ENCODE measurements at regions not wholly inside any gene's neighbourhood (a gene's known extent, or its start where the extent isn't known, plus 50 kb on each side); places are given as distances from the start of the nearest gene placed in this dataset.
"Not testable (repeated sequence)": the region's sequence is repeated elsewhere in the genome, so short reads cannot be mapped to it uniquely, and the experiment has no call there.

DNA sequence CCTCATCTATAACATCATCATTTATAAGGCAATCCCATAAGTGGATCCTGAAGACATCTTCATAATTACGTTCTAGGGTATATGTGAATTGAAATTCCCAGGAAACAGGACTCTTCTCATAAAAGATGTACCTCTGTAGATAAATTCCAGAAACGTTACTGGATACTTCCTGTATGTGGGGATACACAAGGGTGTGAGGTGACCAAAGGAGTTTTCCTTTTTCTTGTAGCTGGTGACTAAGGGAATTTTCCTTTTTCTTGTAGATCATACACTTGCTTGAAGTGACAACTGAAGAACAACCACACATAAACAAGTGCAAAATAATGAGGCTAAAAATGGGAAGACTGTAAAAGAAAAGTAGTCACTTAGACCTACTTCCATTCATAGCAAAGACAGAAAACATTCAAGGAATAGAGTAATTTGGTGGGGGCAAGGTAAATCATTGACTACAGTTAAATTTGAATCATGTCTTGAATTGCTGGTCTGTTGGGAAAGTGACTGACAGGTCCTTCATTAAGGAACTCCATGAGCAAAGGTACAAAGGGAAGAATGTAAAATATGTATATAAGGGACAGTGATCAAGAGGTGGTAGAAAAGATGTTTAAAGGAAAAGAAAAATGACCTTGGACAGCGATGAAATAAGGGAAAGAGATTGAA, 53.2 kb upstream of the UBE2E3 start:
- DNase-seq (ENCODE audit: extremely low read depth, low read depth, low spot score): no peak

DNA sequence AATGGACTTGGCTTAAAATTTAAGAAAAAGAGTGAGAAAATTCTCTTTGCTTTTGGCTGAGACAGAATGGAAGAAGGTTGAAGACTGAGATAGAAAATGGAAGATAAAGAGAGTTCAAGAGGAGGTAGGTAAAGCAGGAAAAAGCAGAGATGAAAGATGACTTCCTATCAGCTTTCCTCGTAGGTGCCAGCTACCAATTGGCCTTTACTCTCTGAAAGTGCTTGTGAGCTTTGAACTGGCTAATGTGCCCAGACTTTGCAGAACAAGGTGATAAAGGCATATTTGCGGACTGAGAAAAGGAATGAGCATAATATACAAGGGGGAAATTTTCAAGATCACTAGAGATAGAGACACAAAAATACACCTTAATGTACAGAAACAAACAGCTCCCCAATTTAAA, 54.7 kb upstream of the UBE2E3 start:
- DNase-seq (ENCODE audit: extremely low read depth, low read depth, low spot score): no peak

GRCh38 chr2:180924063-180924462, 56.3 kb upstream of the UBE2E3 start:
- DNase-seq (ENCODE audit: extremely low read depth, low read depth, low spot score): no peak

DNA sequence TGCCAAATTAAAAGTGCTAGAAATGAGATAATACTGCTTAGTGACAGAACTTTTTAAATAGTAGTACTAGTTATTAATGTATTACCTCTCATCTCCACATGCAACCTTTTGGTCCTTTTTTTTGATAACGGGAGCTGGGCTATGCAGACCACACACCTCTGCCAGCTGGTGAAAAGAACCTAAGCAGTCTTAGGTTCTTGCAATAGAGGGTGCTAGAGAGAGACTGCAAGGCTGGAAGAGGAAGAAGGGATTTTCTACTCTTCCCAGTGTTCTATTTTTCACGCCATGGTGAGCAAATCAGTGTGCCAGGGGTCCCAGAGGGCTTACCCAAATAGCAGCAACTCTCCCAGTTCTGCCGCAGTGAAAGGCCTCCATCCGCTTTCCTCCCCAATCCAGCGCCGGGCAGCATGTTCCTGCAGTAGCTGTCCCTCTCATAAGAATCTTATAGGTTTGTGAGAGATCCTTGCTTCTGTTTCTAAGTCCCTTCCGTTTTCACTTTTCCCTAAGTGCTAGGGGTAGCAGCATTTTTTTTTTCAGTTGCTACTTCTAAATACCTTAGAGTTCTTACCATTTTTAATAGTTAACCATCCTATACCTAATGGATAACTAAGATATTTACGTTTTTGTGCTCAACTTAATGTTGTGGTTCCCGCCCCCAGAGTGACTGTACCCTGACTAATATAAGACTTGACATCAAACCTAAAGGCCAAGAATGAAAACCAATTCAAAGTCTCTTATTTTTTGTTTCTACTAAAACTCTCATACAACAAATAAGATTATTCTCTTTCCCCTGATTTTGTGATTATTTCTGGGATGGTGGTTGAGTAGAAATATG, 69.4 kb upstream of the UBE2E3 start:
- DNase-seq (ENCODE audit: extremely low read depth, low read depth, low spot score): no peak

DNA sequence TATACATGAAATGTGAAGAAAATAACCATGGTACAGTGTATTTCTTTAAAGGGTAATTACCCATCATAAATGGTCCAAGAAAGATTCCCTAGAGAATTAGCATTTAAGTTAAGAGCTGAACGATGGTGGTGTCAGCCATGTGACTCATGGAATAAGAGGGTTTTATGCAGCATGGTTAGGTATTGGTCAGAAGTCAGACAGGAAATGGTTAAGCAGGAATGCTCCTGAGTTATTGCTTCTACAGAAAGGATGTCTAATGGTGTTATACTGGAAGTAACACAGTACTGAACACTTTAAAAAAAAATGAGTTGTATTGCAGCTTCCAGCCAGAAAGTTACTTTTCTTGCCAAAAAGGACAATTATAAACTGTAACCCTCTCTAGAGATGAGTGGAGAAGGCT, 72.7 kb upstream of the UBE2E3 start:
- DNase-seq (ENCODE audit: extremely low read depth, low read depth, low spot score): no peak

- no peak for DNase-seq (ENCODE audit: extremely low read depth, low read depth, low spot score)
These were observed 74.9 kb upstream of the UBE2E3 start for GRCh38 chr2:180905461-180905860.

DNA sequence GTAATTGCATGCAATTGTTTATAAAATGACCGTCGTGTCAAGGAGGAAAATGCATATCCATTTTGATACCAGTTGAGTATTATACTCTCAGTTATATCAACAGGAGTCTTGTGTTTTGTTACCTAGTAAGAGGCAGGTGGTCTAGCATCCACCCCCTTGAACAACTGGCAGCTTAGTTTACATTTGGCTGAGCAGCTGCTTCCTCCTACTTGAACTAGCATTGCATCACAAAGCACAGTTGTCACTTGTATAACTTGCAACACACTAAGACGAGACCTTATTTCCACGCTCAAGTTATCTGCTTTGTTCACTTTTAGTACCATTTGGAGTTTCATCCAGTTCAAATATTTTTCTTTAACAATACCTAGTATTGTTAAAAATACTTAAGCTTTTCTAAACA, 75.4 kb upstream of the UBE2E3 start:
- no peak for DNase-seq (ENCODE audit: extremely low read depth, low read depth, low spot score)

- no peak for DNase-seq (ENCODE audit: extremely low read depth, low read depth, low spot score)
These were observed 79.1 kb upstream of the UBE2E3 start for GRCh38 chr2:180901331-180901730.

DNA sequence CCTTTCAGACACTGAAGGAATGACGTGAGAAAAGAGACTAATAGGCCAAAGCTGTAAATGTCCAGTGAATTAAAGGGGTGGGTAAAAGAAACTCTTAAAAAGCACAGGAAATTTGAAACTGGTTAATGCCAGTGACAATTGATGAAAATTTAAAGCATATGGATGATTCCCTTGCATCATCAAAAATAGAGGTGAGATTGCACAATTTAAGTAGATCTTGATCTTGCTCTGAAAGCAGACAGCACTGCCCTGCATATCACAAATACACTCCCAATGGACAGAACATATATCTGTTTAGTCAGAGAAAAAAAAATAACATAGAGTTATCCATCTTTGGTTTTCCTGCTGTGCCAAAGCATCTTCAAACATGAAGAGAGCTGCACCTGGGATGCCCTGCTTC, 86.7 kb upstream of the UBE2E3 start:
- no peak for DNase-seq (ENCODE audit: extremely low read depth, low read depth, low spot score)

- no peak for DNase-seq (ENCODE audit: extremely low read depth, low read depth, low spot score)
These were observed 88.3 kb upstream of the UBE2E3 start for GRCh38 chr2:180892091-180892490.

- no peak for DNase-seq (ENCODE audit: extremely low read depth, low read depth, low spot score)
These were observed 89.0 kb upstream of the UBE2E3 start for GRCh38 chr2:180891360-180891759.

GRCh38 chr2:180890781-180891180, 89.6 kb upstream of the UBE2E3 start:
- DNase-seq (ENCODE audit: extremely low read depth, low read depth, low spot score): no peak

DNA sequence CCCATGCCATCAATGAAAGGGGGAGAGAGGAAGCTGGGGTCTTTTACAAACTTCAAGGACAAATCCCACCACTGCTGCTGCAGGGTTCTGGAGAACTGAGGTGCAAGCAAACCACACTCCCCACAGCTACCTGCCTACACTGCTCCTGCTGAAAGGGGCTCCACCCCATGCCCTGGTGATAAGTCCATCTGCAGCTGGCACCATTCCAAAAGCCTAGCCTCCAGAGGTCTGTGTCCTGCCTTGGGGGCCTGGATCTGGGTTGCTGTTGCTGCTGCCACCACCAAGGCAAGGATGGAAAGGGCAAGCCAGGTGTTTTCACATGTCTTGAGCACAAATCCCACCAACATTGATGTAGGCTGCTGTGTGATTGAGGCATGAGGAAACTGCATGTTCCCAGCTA, 97.4 kb upstream of the UBE2E3 start:
- DNase-seq (ENCODE audit: extremely low read depth, low read depth, low spot score): no peak

- DNase-seq (ENCODE audit: extremely low read depth, low read depth, low spot score): no peak
These were observed 103.9 kb upstream of the UBE2E3 start for GRCh38 chr2:180876506-180876905.

GRCh38 chr2:180873219-180873618, 107.2 kb upstream of the UBE2E3 start:
- DNase-seq (ENCODE audit: extremely low read depth, low read depth, low spot score): no peak

GRCh38 chr2:180872781-180873180, 107.6 kb upstream of the UBE2E3 start:
- DNase-seq (ENCODE audit: extremely low read depth, low read depth, low spot score): not testable (repeated sequence)

- DNase-seq (ENCODE audit: extremely low read depth, low read depth, low spot score): no peak
These were observed 108.2 kb upstream of the UBE2E3 start for GRCh38 chr2:180872255-180872654.

DNA sequence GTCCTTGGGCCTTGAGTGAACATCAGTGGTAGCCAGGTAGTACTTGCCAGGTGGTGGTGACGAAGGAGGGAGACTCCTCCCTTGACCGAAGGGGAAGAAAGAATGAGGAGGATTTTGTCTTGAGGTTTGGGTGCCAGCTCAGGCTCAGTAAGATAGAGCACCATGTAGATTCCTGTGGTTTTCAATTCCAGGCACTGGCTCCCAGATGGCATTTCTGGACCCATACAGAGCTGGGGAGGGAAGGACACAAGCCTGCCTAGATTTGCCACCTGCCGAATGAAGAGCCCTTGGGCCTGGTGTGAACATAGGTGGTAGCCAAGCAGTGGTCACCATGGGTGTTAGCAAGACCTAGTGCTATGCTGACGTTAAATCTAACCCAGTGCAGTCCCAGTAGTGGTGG, 108.8 kb upstream of the UBE2E3 start:
- no peak for DNase-seq (ENCODE audit: extremely low read depth, low read depth, low spot score)

- no peak for DNase-seq (ENCODE audit: extremely low read depth, low read depth, low spot score)
These were observed 130.6 kb upstream of the UBE2E3 start for GRCh38 chr2:180849851-180850250.

DNA sequence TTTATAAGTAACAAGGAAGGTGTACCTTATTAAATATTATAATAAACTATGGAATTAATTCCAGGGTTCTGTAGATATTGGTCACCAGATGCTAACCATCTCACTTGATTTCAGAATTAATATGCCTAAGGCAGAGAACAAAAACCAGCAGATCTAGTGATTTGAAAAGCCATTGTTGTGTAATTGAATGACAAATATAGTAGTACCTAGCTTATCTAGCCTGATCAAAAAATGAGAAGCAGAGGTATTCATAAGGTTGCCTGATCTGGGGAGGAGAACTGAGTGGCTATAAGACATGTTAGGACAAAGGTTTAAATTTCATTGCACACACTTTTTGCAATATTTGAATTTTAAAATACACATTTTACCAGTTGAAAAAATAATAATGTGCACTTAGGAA, 132.0 kb upstream of the UBE2E3 start:
- DNase-seq (ENCODE audit: extremely low read depth, low read depth, low spot score): no peak

- no peak for DNase-seq (ENCODE audit: extremely low read depth, low read depth, low spot score)
These were observed 133.5 kb upstream of the UBE2E3 start for GRCh38 chr2:180846756-180847472.

DNA sequence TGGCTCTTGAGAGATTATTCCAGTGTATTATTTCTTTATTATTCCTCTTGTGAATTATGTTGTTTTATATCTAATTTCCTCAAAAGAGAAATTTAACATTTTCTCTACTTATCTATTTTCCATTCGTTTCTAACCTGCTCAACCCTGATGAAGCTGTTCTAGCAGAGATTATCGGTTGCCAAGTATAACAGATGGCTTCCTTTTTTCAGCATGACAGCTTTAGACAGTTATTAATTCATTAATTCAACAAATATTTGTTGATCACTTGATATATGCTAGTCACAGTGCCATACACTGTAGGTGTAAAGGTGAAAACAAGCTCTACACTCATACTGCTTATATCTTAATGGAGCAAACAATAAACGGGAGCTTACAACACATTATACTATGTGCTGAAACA, 137.9 kb upstream of the UBE2E3 start:
- DNase-seq (ENCODE audit: extremely low read depth, low read depth, low spot score): no peak
